ENCODE measurements at regions not wholly inside any gene's neighbourhood (a gene's known extent, or its start where the extent isn't known, plus 50 kb on each side); places are given as distances from the start of the nearest gene placed in this dataset.
"Not testable (repeated sequence)": the region's sequence is repeated elsewhere in the genome, so short reads cannot be mapped to it uniquely, and the experiment has no call there.

DNA sequence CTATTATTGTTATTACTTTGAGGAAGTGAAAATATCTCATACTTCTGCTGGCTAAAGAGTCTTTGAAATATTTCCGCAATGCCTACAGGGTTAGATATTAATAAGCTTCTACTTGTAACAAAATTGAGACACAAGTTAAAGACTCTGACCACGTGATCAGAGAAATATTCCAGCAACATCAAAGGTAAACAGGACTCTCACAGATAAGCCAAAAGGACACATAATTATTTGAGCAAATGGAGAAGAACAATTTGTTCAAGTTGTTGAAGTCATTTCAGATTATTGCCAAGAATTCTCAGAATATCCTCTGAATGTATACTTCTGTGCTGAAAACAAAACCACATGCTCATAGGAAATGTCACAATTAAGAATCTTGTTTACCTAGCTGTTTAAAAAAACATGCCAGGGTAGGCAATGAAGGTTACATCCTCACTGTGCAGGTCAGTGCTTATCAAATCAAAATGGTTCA is 225.8 kb upstream of the ALCAM start:
- Histone ChIP-seq H3F3A (ENCODE audit: low read depth) (no peaks in the 10 kb centered on the region), H3K9ac (no peak overlapping the region), H3K4me1 (no peaks in the 10 kb centered on the region), H2AFZ (replicated peaks) (no peak overlapping the region), H3K79me2 (ENCODE audit: low read depth) (no peaks in the 10 kb centered on the region), H4K20me1 (ENCODE audit: low read depth) (no peaks in the 10 kb centered on the region), H3K27ac (no peak overlapping the region), H3K9me3 (ENCODE audit: low read depth) (no peaks in the 10 kb centered on the region), H3K36me3 (no peaks in the 10 kb centered on the region), H3K27me3 (no peaks in the 10 kb centered on the region), H3K4me2 (no peak overlapping the region), H3K4me3 (no peak overlapping the region)
- Mint-ChIP-seq H3K36me3 (no peaks in the 10 kb centered on the region), H3K4me1 (peaks cover 9% of the 10 kb centered on the region), H3K9me3 (peaks cover 2% of the 10 kb centered on the region), H3K27ac (no peak overlapping the region), H3K4me3 (no peak overlapping the region), H3K27me3 (ENCODE audit: insufficient read depth, low read depth) (no peaks in the 10 kb centered on the region)
- DNase-seq (ENCODE audit: low spot score): no peak
- no peak for TF ChIP-seq EZH2 (IDR thresholded peaks at IDR 0.05)
- TF ChIP-seq, protein P1, sequence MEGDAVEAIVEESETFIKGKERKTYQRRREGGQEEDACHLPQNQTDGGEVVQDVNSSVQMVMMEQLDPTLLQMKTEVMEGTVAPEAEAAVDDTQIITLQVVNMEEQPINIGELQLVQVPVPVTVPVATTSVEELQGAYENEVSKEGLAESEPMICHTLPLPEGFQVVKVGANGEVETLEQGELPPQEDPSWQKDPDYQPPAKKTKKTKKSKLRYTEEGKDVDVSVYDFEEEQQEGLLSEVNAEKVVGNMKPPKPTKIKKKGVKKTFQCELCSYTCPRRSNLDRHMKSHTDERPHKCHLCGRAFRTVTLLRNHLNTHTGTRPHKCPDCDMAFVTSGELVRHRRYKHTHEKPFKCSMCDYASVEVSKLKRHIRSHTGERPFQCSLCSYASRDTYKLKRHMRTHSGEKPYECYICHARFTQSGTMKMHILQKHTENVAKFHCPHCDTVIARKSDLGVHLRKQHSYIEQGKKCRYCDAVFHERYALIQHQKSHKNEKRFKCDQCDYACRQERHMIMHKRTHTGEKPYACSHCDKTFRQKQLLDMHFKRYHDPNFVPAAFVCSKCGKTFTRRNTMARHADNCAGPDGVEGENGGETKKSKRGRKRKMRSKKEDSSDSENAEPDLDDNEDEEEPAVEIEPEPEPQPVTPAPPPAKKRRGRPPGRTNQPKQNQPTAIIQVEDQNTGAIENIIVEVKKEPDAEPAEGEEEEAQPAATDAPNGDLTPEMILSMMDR (IDR thresholded peaks at IDR 0.05): no peak
- TF ChIP-seq EZH2phosphoT487 (IDR thresholded peaks at IDR 0.05): no peak

DNA sequence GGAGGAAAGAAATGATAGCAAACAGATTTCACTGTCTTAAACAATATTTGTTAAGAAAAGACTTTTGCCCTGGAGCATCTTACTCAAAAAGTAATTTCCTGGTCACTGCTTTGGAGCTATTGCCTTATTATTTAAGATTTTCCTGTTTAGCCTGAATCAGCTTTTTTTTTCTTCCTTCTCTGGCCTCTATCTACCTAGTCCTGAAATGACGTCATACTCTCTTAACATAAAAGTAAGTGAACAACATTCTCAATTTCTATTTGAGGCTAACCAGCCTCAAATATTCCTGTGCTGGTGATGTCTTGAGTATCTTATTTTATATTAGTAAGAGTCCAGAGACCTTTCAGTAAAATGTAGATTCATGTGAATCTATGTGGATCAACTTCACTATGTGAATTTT is 221.9 kb upstream of the ALCAM start:
- no peak overlapping the region for H3K4me2 ChIP-seq
- Mint-ChIP-seq H3K27me3 (ENCODE audit: insufficient read depth, low read depth) (no peaks in the 10 kb centered on the region), H3K4me3 (no peak overlapping the region), H3K27ac (no peak overlapping the region), H3K36me3 (peaks cover 2% of the 10 kb centered on the region), H3K9me3 (peaks cover 10% of the 10 kb centered on the region), H3K4me1 (peaks cover 7% of the 10 kb centered on the region)
- H3F3A ChIP-seq (ENCODE audit: low read depth): no peaks in the 10 kb centered on the region
- H3K36me3 ChIP-seq: no peaks in the 10 kb centered on the region
- no peaks in the 10 kb centered on the region for H3K79me2 ChIP-seq (ENCODE audit: low read depth)
- H3K9me3 ChIP-seq (ENCODE audit: low read depth): no peaks in the 10 kb centered on the region
- H3K27me3 ChIP-seq: no peaks in the 10 kb centered on the region
- H4K20me1 ChIP-seq (ENCODE audit: low read depth): no peaks in the 10 kb centered on the region
- H2AFZ ChIP-seq (replicated peaks): no peak overlapping the region
- H3K4me1 ChIP-seq: no peaks in the 10 kb centered on the region
- no peak for DNase-seq (ENCODE audit: low spot score)
- no peak overlapping the region for H3K4me3 ChIP-seq
- H3K27ac ChIP-seq: no peak overlapping the region
- H3K9ac ChIP-seq: no peak overlapping the region
- TF ChIP-seq EZH2phosphoT487 (IDR thresholded peaks at IDR 0.05): no peak

DNA sequence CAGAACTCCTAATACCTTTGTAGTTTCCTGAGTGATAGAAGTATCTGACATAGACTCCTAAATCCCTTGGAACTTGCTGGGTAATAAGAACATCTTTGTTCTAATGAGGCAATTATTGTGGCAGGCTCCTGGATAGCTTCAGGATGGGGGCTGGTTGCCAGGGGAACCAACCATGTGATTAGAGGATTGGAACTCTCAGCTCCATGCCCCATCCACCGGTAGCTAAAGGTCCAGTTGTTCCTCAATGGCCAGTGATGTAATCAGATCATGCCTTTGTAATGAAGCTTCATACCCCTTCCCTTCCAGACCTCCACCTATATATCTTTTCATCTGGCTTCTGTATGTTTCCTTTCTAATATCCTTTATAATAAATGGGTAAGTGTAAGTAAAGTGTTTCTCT is 221.2 kb upstream of the ALCAM start:
- peaks cover 2% of the 10 kb centered on the region for H3K36me3 Mint-ChIP-seq
- Histone ChIP-seq H3K9ac (no peak overlapping the region), H3K4me1 (no peaks in the 10 kb centered on the region), H3K4me3 (no peak overlapping the region), H3K27me3 (no peaks in the 10 kb centered on the region), H4K20me1 (ENCODE audit: low read depth) (no peaks in the 10 kb centered on the region), H3K4me2 (no peak overlapping the region), H2AFZ (replicated peaks) (peak overlapping the region; percentile 54), H3K79me2 (ENCODE audit: low read depth) (no peaks in the 10 kb centered on the region), H3K36me3 (no peaks in the 10 kb centered on the region), H3F3A (ENCODE audit: low read depth) (no peaks in the 10 kb centered on the region), H3K27ac (no peak overlapping the region), H3K9me3 (ENCODE audit: low read depth) (no peaks in the 10 kb centered on the region)
- TF ChIP-seq EZH2 (IDR thresholded peaks at IDR 0.05) (no peak), EZH2phosphoT487 (IDR thresholded peaks at IDR 0.05) (no peak)
- TF ChIP-seq, protein P1 (IDR thresholded peaks at IDR 0.05): no peak
- H3K4me1 Mint-ChIP-seq: peaks cover 7% of the 10 kb centered on the region
- no peak overlapping the region for H3K4me3 Mint-ChIP-seq
- no peak for DNase-seq (ENCODE audit: low spot score)
- H3K27ac Mint-ChIP-seq: no peak overlapping the region
- no peaks in the 10 kb centered on the region for H3K27me3 Mint-ChIP-seq (ENCODE audit: insufficient read depth, low read depth)
- H3K9me3 Mint-ChIP-seq: peaks cover 12% of the 10 kb centered on the region

DNA sequence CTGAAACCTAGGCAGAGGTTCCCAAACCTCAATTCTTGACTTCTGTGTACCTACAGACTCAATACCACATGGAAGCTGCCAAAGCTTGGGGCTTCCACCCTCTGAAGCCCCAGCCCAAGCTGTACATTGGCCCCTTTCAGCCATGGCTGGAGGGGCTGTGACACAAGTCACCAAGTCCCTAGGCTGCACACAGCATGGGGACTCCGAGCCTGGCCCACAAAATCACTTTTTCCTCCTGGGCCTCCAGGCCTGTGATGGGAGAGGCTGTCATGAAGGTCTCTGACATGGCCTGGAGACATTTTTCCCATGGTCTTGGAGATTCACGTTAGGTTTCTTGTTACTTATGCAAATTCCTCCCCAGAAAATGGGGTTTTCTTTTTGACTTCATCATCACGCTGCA is 217.5 kb upstream of the ALCAM start:
- not testable (repeated sequence) for H3K79me2 ChIP-seq (ENCODE audit: low read depth); H3K4me1 Mint-ChIP-seq; H3K36me3 ChIP-seq; H2AFZ ChIP-seq (replicated peaks); H3K9ac ChIP-seq; H3K27me3 ChIP-seq; H3K27me3 Mint-ChIP-seq (ENCODE audit: insufficient read depth, low read depth); H3K27ac Mint-ChIP-seq; H3K9me3 ChIP-seq (ENCODE audit: low read depth); H3K36me3 Mint-ChIP-seq; H3F3A ChIP-seq (ENCODE audit: low read depth); H3K4me3 Mint-ChIP-seq; H3K27ac ChIP-seq; H4K20me1 ChIP-seq (ENCODE audit: low read depth); H3K4me3 ChIP-seq; DNase-seq (ENCODE audit: low spot score); H3K4me1 ChIP-seq; H3K4me2 ChIP-seq
- H3K9me3 Mint-ChIP-seq: peaks cover 12% of the 10 kb centered on the region

All from neural progenitor cell (in vitro differentiated cells).